ENCODE measurements at regions not wholly inside any gene's neighbourhood (a gene's known extent, or its start where the extent isn't known, plus 50 kb on each side); places are given as distances from the start of the nearest gene placed in this dataset.

- TF ChIP-seq HNF4A (conservative IDR thresholded peaks at IDR 0.05) (no peak), RXRA (IDR thresholded peaks at IDR 0.05) (no peak), FOXA2 (IDR thresholded peaks at IDR 0.05) (no peak), FOXA1 (IDR thresholded peaks at IDR 0.05) (no peak), CTCF (IDR thresholded peaks at IDR 0.05; ENCODE audit: low read depth, low read length, missing input control) (no peak), SP1 (IDR thresholded peaks at IDR 0.05) (no peak), NR2F2 (IDR thresholded peaks at IDR 0.05) (no peak), ATF3 (IDR thresholded peaks at IDR 0.05) (no peak), YY1 (IDR thresholded peaks at IDR 0.05) (no peak), EGR1 (IDR thresholded peaks at IDR 0.05; ENCODE audit: low read depth in 2 of 2) (no peak), HNF4G (IDR thresholded peaks at IDR 0.05) (no peak), GABPA (IDR thresholded peaks at IDR 0.05 in 1 of 2, conservative IDR thresholded peaks at IDR 0.05 in 1 of 2) (no peak), TAF1 (conservative IDR thresholded peaks at IDR 0.05) (no peak)
Observed at GRCh38 chr1:113205980-113206766, 133.2 kb downstream of the LRIG2 start (continued).

GRCh38 chr1:113207019-113207418, 134.0 kb downstream of the LRIG2 start:
- H3K36me3 ChIP-seq (ENCODE audit: control insufficient read depth in 4 of 4, insufficient read depth in 3 of 4, low read depth in 1 of 4, low read length in 3 of 4) = no peaks in the 10 kb centered on the region
- 43% methylated on average over 2 of the region's 2 CpGs for WGBS
- DNase-seq (ENCODE audit: low spot score) = no peak
- no peaks in the 10 kb centered on the region for H3K4me1 ChIP-seq (ENCODE audit: control insufficient read depth in 4 of 4, insufficient read depth in 4 of 4, low read length in 3 of 4)
- H3K9ac ChIP-seq (ENCODE audit: low read depth in 1 of 2, low read length in 2 of 2) = no peak overlapping the region
- H3K27ac ChIP-seq (ENCODE audit: low read depth in 1 of 2, low read length in 2 of 2) = no peak overlapping the region
- no peaks in the 10 kb centered on the region for H3K9me3 ChIP-seq (ENCODE audit: control insufficient read depth in 4 of 4, low read length in 3 of 4)
- TF ChIP-seq RXRA (IDR thresholded peaks at IDR 0.05) = no peak
- no peak for TF ChIP-seq HNF4A (conservative IDR thresholded peaks at IDR 0.05)
- no peak for TF ChIP-seq TAF1 (conservative IDR thresholded peaks at IDR 0.05)
- no peak for TF ChIP-seq JUND (IDR thresholded peaks at IDR 0.05)
- no peak for TF ChIP-seq HNF4G (IDR thresholded peaks at IDR 0.05)
- TF ChIP-seq SP1 (IDR thresholded peaks at IDR 0.05) = no peak
- no peak for TF ChIP-seq RAD21 (IDR thresholded peaks at IDR 0.05)
- TF ChIP-seq CTCF (IDR thresholded peaks at IDR 0.05; ENCODE audit: low read depth, low read length, missing input control) = no peak
- TF ChIP-seq YY1 (IDR thresholded peaks at IDR 0.05) = no peak
- TF ChIP-seq REST (IDR thresholded peaks at IDR 0.05) = no peak
- TF ChIP-seq ZBTB33 (IDR thresholded peaks at IDR 0.05) = no peak
- TF ChIP-seq NR2F2 (IDR thresholded peaks at IDR 0.05) = no peak
- no peak for TF ChIP-seq EGR1 (IDR thresholded peaks at IDR 0.05; ENCODE audit: low read depth in 2 of 2)
- TF ChIP-seq ATF3 (IDR thresholded peaks at IDR 0.05) = no peak
- TF ChIP-seq MAX (IDR thresholded peaks at IDR 0.05) = no peak
- TF ChIP-seq GABPA (IDR thresholded peaks at IDR 0.05 in 1 of 2, conservative IDR thresholded peaks at IDR 0.05 in 1 of 2) = no peak
- no peak for TF ChIP-seq FOXA1 (IDR thresholded peaks at IDR 0.05)
- TF ChIP-seq FOXA2 (IDR thresholded peaks at IDR 0.05) = no peak
- no peak overlapping the region for H3K4me3 ChIP-seq (ENCODE audit: low read depth in 1 of 3, low read length in 3 of 3)
- H3K27me3 ChIP-seq (ENCODE audit: control insufficient read depth in 4 of 4, insufficient read depth in 4 of 4, low read length in 3 of 4) = peaks cover 0 to 2% (median 0%) of the 10 kb centered on the region in 4 donors
